ENCODE measurements at regions not wholly inside any gene's neighbourhood (a gene's known extent, or its start where the extent isn't known, plus 50 kb on each side); places are given as distances from the start of the nearest gene placed in this dataset.

DNA sequence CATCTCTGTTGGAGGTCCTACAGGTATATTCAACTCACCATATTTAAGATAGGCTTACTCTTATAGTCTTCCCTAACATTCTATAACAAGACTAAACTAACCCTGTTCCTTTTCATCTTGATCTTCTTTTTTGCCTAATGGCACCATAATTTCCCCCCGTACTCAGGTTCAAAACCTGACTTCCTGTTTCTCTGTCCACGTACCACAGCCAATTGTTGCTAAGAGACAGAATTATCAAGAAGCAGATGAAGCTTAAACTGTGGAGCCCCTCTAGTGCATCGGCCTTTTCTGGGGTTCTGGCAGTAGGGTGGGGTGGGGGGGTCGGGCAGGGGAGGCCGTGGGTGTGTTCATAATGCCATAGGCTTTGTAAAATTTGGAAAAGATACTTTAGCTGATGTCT lies 109.2 kb downstream of the EVX1 start:
- Histone ChIP-seq H3K4me3 (no peak overlapping the region), H3K27ac (no peak overlapping the region), H3K9me2 (ENCODE audit: insufficient read depth) (no peaks in the 10 kb centered on the region), H2AFZ (no peak overlapping the region), H3K27me3 (replicated peaks; ENCODE audit: insufficient read depth) (peaks cover 30% of the 10 kb centered on the region), H3K4me2 (ENCODE audit: unreplicated experiment) (no peak overlapping the region), H3F3A (ENCODE audit: insufficient read depth) (no peaks in the 10 kb centered on the region), H3K9ac (no peak overlapping the region), H3K9me3 (ENCODE audit: low read depth) (no peaks in the 10 kb centered on the region), H3K79me2 (ENCODE audit: insufficient read depth) (no peaks in the 10 kb centered on the region), H3K4me1 (ENCODE audit: insufficient read depth) (no peaks in the 10 kb centered on the region), H4K20me1 (ENCODE audit: insufficient read depth) (no peaks in the 10 kb centered on the region), H3K36me3 (ENCODE audit: low read depth) (no peaks in the 10 kb centered on the region)
- no peak for DNase-seq
- TF ChIP-seq EZH2 (IDR thresholded peaks at IDR 0.05; ENCODE audit: insufficient read depth, poor library complexity, severe bottlenecking) (no peak), EZH2phosphoT487 (IDR thresholded peaks at IDR 0.05; ENCODE audit: insufficient read depth, low read depth) (no peak)
- 35 to 49% methylated on average over 4 to 5 of the region's 5 CpGs for WGBS, 2 experiments (ENCODE audit: low coverage in 1 of 2, low lambda C conversion rate in 2 of 2, missing lambda C conversion rate in 2 of 2)
- in situ Hi-C loops (cut with MboI): no loop called here

DNA sequence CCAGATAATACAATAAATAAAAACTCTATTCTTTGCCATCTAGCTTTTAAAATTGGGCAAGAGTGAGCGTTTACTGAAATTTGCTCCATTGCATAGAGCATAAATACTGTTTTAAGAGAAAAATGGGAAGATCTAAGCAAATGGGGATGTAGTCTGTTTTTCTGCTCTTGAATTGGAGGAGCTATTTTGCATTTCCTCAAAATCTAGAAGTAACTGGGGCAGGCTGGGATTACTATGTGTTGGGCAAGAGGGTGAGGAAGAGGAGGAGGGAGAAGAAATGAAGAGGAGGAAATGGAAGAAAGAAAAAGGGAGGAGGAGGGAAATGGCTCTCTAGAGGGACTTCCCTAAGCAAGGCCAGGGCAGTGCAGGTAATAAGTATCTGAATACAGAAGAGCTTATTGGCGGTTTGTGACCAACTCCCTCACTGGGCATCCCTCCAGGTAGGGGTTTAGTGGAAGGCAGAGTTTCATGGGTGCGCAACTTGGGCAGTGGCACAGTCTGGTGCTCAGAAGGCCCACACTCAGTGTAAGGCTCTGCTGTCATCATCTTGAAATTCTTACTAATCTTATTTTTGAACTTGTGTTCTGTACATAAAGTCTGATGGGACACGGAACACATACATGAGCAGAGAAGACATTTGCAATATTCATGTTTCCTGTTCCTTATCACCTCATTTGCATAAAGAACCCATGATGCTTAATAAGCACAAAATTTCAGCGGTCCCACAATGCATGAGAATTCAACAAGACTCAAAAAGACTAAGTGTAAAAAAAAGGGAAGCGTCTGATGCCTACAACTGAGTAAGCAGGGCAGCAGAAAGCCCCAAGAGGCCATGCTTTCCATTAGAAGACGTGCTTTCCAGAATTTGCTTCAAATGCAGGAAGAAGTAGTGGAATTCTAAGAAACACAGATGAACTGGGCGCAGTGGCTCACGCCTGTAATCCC lies 116.9 kb downstream of the EVX1 start:
- Histone ChIP-seq H3K4me2 (ENCODE audit: unreplicated experiment) (no peak overlapping the region), H3K27ac (no peak overlapping the region), H4K20me1 (ENCODE audit: insufficient read depth) (no peaks in the 10 kb centered on the region), H3K36me3 (ENCODE audit: low read depth) (no peaks in the 10 kb centered on the region), H3K4me1 (ENCODE audit: insufficient read depth) (no peaks in the 10 kb centered on the region), H3K79me2 (ENCODE audit: insufficient read depth) (no peaks in the 10 kb centered on the region), H3K9ac (no peak overlapping the region), H3K27me3 (replicated peaks; ENCODE audit: insufficient read depth) (peaks cover 22% of the 10 kb centered on the region), H3K9me2 (ENCODE audit: insufficient read depth) (no peaks in the 10 kb centered on the region), H3K9me3 (ENCODE audit: low read depth) (no peaks in the 10 kb centered on the region), H2AFZ (no peak overlapping the region), H3F3A (ENCODE audit: insufficient read depth) (no peaks in the 10 kb centered on the region), H3K4me3 (no peak overlapping the region)
- DNase-seq: no peak
- WGBS, 2 experiments (ENCODE audit: low coverage in 1 of 2, low lambda C conversion rate in 2 of 2, missing lambda C conversion rate in 2 of 2): 76 to 82% methylated on average over 9 of the region's 9 CpGs
- TF ChIP-seq EZH2 (IDR thresholded peaks at IDR 0.05; ENCODE audit: insufficient read depth, poor library complexity, severe bottlenecking) (no peak), EZH2phosphoT487 (IDR thresholded peaks at IDR 0.05; ENCODE audit: insufficient read depth, low read depth) (no peak)
- in situ Hi-C loops (cut with MboI): no loop called here

DNA sequence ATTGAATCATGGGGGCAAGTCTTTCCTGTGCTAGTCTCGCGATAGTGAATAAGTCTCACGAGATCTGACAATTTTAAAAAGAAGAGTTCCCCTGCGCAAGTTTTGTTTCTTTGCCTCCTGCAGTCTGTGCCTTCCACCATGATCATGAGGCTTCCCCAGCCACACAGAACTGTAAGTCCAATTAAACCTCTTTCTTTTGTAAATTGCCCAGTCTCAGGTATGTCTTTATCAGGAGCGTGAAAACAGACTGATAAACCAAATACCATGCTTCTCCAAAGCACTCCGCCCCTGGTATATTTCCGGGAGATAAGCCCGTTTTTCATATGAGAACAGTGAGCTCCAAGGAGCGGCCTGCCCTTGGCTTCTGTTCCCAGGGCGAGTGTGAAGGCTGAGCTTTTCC lies 118.9 kb downstream of the EVX1 start:
- Histone ChIP-seq H3K4me3 (no peak overlapping the region), H3K4me1 (ENCODE audit: insufficient read depth) (peaks cover 10% of the 10 kb centered on the region), H3K9me3 (ENCODE audit: low read depth) (no peaks in the 10 kb centered on the region), H3K9me2 (ENCODE audit: insufficient read depth) (no peaks in the 10 kb centered on the region), H2AFZ (no peak overlapping the region), H3K9ac (no peak overlapping the region), H4K20me1 (ENCODE audit: insufficient read depth) (no peaks in the 10 kb centered on the region), H3K27me3 (replicated peaks; ENCODE audit: insufficient read depth) (peaks cover 9% of the 10 kb centered on the region), H3K36me3 (ENCODE audit: low read depth) (no peaks in the 10 kb centered on the region), H3K4me2 (ENCODE audit: unreplicated experiment) (no peak overlapping the region), H3K79me2 (ENCODE audit: insufficient read depth) (no peaks in the 10 kb centered on the region), H3K27ac (no peak overlapping the region), H3F3A (ENCODE audit: insufficient read depth) (0 out of 2 replicates have a peak, but pooled peaks cover 5% of the 10 kb centered on the region)
- WGBS, 2 experiments (ENCODE audit: low coverage in 1 of 2, low lambda C conversion rate in 2 of 2, missing lambda C conversion rate in 2 of 2): 96 to 97% methylated on average over 10 of the region's 10 CpGs
- TF ChIP-seq EZH2phosphoT487 (IDR thresholded peaks at IDR 0.05; ENCODE audit: insufficient read depth, low read depth): no peak
- TF ChIP-seq EZH2 (IDR thresholded peaks at IDR 0.05; ENCODE audit: insufficient read depth, poor library complexity, severe bottlenecking): no peak
- no peak for DNase-seq
- in situ Hi-C loops (cut with MboI): no loop called here

DNA sequence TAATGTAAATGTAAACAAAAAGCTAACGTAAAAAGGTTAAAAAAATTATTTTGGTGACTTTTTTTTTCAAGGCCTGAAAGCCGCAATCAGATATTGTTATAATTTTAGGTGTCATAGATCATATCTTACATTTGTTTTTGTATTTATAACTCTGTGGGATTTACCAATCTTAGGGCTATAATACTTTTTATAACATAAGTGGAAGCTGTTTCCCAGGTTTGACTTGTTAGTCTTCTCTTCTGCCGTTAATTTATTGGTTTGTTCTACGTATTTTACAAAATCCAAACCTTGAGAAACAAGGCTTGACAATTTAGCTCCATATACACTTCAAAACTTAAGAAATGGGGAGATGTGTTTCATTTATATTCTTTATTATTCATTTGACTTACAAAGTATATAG lies 119.4 kb downstream of the EVX1 start:
- Histone ChIP-seq H3K4me3 (no peak overlapping the region), H3K4me1 (ENCODE audit: insufficient read depth) (peaks cover 10% of the 10 kb centered on the region), H3K27me3 (replicated peaks; ENCODE audit: insufficient read depth) (peaks cover 9% of the 10 kb centered on the region), H3K9ac (no peak overlapping the region), H3K4me2 (ENCODE audit: unreplicated experiment) (no peak overlapping the region), H3K9me2 (ENCODE audit: insufficient read depth) (no peaks in the 10 kb centered on the region), H4K20me1 (ENCODE audit: insufficient read depth) (no peaks in the 10 kb centered on the region), H3K79me2 (ENCODE audit: insufficient read depth) (no peaks in the 10 kb centered on the region), H3F3A (ENCODE audit: insufficient read depth) (0 out of 2 replicates have a peak, but pooled peaks cover 5% of the 10 kb centered on the region), H3K9me3 (ENCODE audit: low read depth) (no peaks in the 10 kb centered on the region), H3K27ac (no peak overlapping the region), H2AFZ (no peak overlapping the region), H3K36me3 (ENCODE audit: low read depth) (no peaks in the 10 kb centered on the region)
- TF ChIP-seq EZH2 (IDR thresholded peaks at IDR 0.05; ENCODE audit: insufficient read depth, poor library complexity, severe bottlenecking): no peak
- no peak for TF ChIP-seq EZH2phosphoT487 (IDR thresholded peaks at IDR 0.05; ENCODE audit: insufficient read depth, low read depth)
- 93% methylated on average over 4 of the region's 4 CpGs for WGBS, 2 experiments (ENCODE audit: low coverage in 1 of 2, low lambda C conversion rate in 2 of 2, missing lambda C conversion rate in 2 of 2)
- DNase-seq: no peak
- in situ Hi-C loops (cut with MboI): no loop called here

All from GM23248 (cell line).